ENCODE measurements at regions not wholly inside any gene's neighbourhood (a gene's known extent, or its start where the extent isn't known, plus 50 kb on each side); places are given as distances from the start of the nearest gene placed in this dataset.
"Not testable (repeated sequence)": the region's sequence is repeated elsewhere in the genome, so short reads cannot be mapped to it uniquely, and the experiment has no call there.

- no peak overlapping the region for H3K9ac ChIP-seq (ENCODE audit: low read length)
- H3K4me1 ChIP-seq (ENCODE audit: control insufficient read depth, low read depth, low read length): no peaks in the 10 kb centered on the region
- no peaks in the 10 kb centered on the region for H3K9me3 ChIP-seq (ENCODE audit: control insufficient read depth, low read depth, low read length)
- no peaks in the 10 kb centered on the region for H3K27me3 ChIP-seq (ENCODE audit: control insufficient read depth, insufficient read depth, low read length)
- H3K27ac ChIP-seq (ENCODE audit: low read length): no peak overlapping the region
- no peaks in the 10 kb centered on the region for H3K36me3 ChIP-seq (ENCODE audit: control insufficient read depth, low read depth, low read length)
- H3K4me3 ChIP-seq (ENCODE audit: low read length): no peak overlapping the region
Observed at GRCh38 chr21:32844653-32845436, 73.3 kb upstream of the PAXBP1 start.

GRCh38 chr21:32858628-32859027 lies 87.1 kb upstream of the PAXBP1 start:
- H3K9ac ChIP-seq (ENCODE audit: low read length): no peak overlapping the region
- H3K4me3 ChIP-seq (ENCODE audit: low read length): no peak overlapping the region
- H3K9me3 ChIP-seq (ENCODE audit: control insufficient read depth, low read depth, low read length): peaks cover 18% of the 10 kb centered on the region
- no peaks in the 10 kb centered on the region for H3K36me3 ChIP-seq (ENCODE audit: control insufficient read depth, low read depth, low read length)
- no peak overlapping the region for H3K27ac ChIP-seq (ENCODE audit: low read length)
- no peaks in the 10 kb centered on the region for H3K27me3 ChIP-seq (ENCODE audit: control insufficient read depth, insufficient read depth, low read length)
- no peaks in the 10 kb centered on the region for H3K4me1 ChIP-seq (ENCODE audit: control insufficient read depth, low read depth, low read length)

- H3K9ac ChIP-seq (ENCODE audit: low read length): no peak overlapping the region
- H3K9me3 ChIP-seq (ENCODE audit: control insufficient read depth, low read depth, low read length): peaks cover 9% of the 10 kb centered on the region
- H3K4me3 ChIP-seq (ENCODE audit: low read length): no peak overlapping the region
- no peaks in the 10 kb centered on the region for H3K27me3 ChIP-seq (ENCODE audit: control insufficient read depth, insufficient read depth, low read length)
- H3K36me3 ChIP-seq (ENCODE audit: control insufficient read depth, low read depth, low read length): no peaks in the 10 kb centered on the region
- H3K27ac ChIP-seq (ENCODE audit: low read length): no peak overlapping the region
- no peaks in the 10 kb centered on the region for H3K4me1 ChIP-seq (ENCODE audit: control insufficient read depth, low read depth, low read length)
Observed at GRCh38 chr21:32860399-32860798, 88.8 kb upstream of the PAXBP1 start.

GRCh38 chr21:32861866-32862265 lies 90.3 kb upstream of the PAXBP1 start:
- Histone ChIP-seq H3K9ac (ENCODE audit: low read length) (no peak overlapping the region), H3K4me3 (ENCODE audit: low read length) (no peak overlapping the region), H3K27ac (ENCODE audit: low read length) (no peak overlapping the region), H3K36me3 (ENCODE audit: control insufficient read depth, low read depth, low read length) (no peaks in the 10 kb centered on the region), H3K4me1 (ENCODE audit: control insufficient read depth, low read depth, low read length) (no peaks in the 10 kb centered on the region), H3K9me3 (ENCODE audit: control insufficient read depth, low read depth, low read length) (peaks cover 2% of the 10 kb centered on the region), H3K27me3 (ENCODE audit: control insufficient read depth, insufficient read depth, low read length) (no peaks in the 10 kb centered on the region)

GRCh38 chr21:32867597-32867996 lies 96.0 kb upstream of the PAXBP1 start:
- no peaks in the 10 kb centered on the region for H3K9me3 ChIP-seq (ENCODE audit: control insufficient read depth, low read depth, low read length)
- H3K4me1 ChIP-seq (ENCODE audit: control insufficient read depth, low read depth, low read length): no peaks in the 10 kb centered on the region
- H3K36me3 ChIP-seq (ENCODE audit: control insufficient read depth, low read depth, low read length): no peaks in the 10 kb centered on the region
- H3K4me3 ChIP-seq (ENCODE audit: low read length): no peak overlapping the region
- no peak overlapping the region for H3K9ac ChIP-seq (ENCODE audit: low read length)
- H3K27me3 ChIP-seq (ENCODE audit: control insufficient read depth, insufficient read depth, low read length): no peaks in the 10 kb centered on the region
- H3K27ac ChIP-seq (ENCODE audit: low read length): no peak overlapping the region

GRCh38 chr21:32868631-32869454 lies 97.3 kb upstream of the PAXBP1 start:
- H3K4me3 ChIP-seq (ENCODE audit: low read length): no peak overlapping the region
- no peaks in the 10 kb centered on the region for H3K27me3 ChIP-seq (ENCODE audit: control insufficient read depth, insufficient read depth, low read length)
- no peaks in the 10 kb centered on the region for H3K36me3 ChIP-seq (ENCODE audit: control insufficient read depth, low read depth, low read length)
- H3K9ac ChIP-seq (ENCODE audit: low read length): no peak overlapping the region
- no peak overlapping the region for H3K27ac ChIP-seq (ENCODE audit: low read length)
- no peaks in the 10 kb centered on the region for H3K4me1 ChIP-seq (ENCODE audit: control insufficient read depth, low read depth, low read length)
- no peaks in the 10 kb centered on the region for H3K9me3 ChIP-seq (ENCODE audit: control insufficient read depth, low read depth, low read length)

- H3K27me3 ChIP-seq (ENCODE audit: control insufficient read depth, insufficient read depth, low read length): no peaks in the 10 kb centered on the region
- no peak overlapping the region for H3K27ac ChIP-seq (ENCODE audit: low read length)
- no peaks in the 10 kb centered on the region for H3K4me1 ChIP-seq (ENCODE audit: control insufficient read depth, low read depth, low read length)
- H3K36me3 ChIP-seq (ENCODE audit: control insufficient read depth, low read depth, low read length): no peaks in the 10 kb centered on the region
- H3K9ac ChIP-seq (ENCODE audit: low read length): no peak overlapping the region
- no peaks in the 10 kb centered on the region for H3K9me3 ChIP-seq (ENCODE audit: control insufficient read depth, low read depth, low read length)
- no peak overlapping the region for H3K4me3 ChIP-seq (ENCODE audit: low read length)
Observed at GRCh38 chr21:32869459-32869858, 97.9 kb upstream of the PAXBP1 start.

- Histone ChIP-seq H3K4me3 (ENCODE audit: low read length) (no peak overlapping the region), H3K9me3 (ENCODE audit: control insufficient read depth, low read depth, low read length) (no peaks in the 10 kb centered on the region), H3K36me3 (ENCODE audit: control insufficient read depth, low read depth, low read length) (no peaks in the 10 kb centered on the region), H3K9ac (ENCODE audit: low read length) (no peak overlapping the region), H3K27ac (ENCODE audit: low read length) (no peak overlapping the region), H3K27me3 (ENCODE audit: control insufficient read depth, insufficient read depth, low read length) (no peaks in the 10 kb centered on the region), H3K4me1 (ENCODE audit: control insufficient read depth, low read depth, low read length) (no peaks in the 10 kb centered on the region)
Observed at GRCh38 chr21:32876426-32876825, 104.9 kb upstream of the PAXBP1 start.

- not testable (repeated sequence) for H3K36me3 ChIP-seq (ENCODE audit: control insufficient read depth, low read depth, low read length); H3K27me3 ChIP-seq (ENCODE audit: control insufficient read depth, insufficient read depth, low read length); H3K9me3 ChIP-seq (ENCODE audit: control insufficient read depth, low read depth, low read length)
Observed at GRCh38 chr21:32877888-32878287, 106.3 kb upstream of the PAXBP1 start.

GRCh38 chr21:32878661-32879060 lies 107.1 kb upstream of the PAXBP1 start:
- no peaks in the 10 kb centered on the region for H3K4me1 ChIP-seq (ENCODE audit: control insufficient read depth, low read depth, low read length)
- no peak overlapping the region for H3K27ac ChIP-seq (ENCODE audit: low read length)
- H3K9me3 ChIP-seq (ENCODE audit: control insufficient read depth, low read depth, low read length): no peaks in the 10 kb centered on the region
- H3K4me3 ChIP-seq (ENCODE audit: low read length): no peak overlapping the region
- no peaks in the 10 kb centered on the region for H3K27me3 ChIP-seq (ENCODE audit: control insufficient read depth, insufficient read depth, low read length)
- H3K9ac ChIP-seq (ENCODE audit: low read length): no peak overlapping the region
- no peaks in the 10 kb centered on the region for H3K36me3 ChIP-seq (ENCODE audit: control insufficient read depth, low read depth, low read length)

More at GRCh38 chr21:32877888-32878287, 106.3 kb upstream of the PAXBP1 start:
- H3K4me3 ChIP-seq (ENCODE audit: low read length); H3K4me1 ChIP-seq (ENCODE audit: control insufficient read depth, low read depth, low read length); H3K9ac ChIP-seq (ENCODE audit: low read length); H3K27ac ChIP-seq (ENCODE audit: low read length): not testable (repeated sequence)

GRCh38 chr21:32881458-32881857 lies 109.9 kb upstream of the PAXBP1 start:
- no peak overlapping the region for H3K9ac ChIP-seq (ENCODE audit: low read length)
- H3K36me3 ChIP-seq (ENCODE audit: control insufficient read depth, low read depth, low read length): no peaks in the 10 kb centered on the region
- no peaks in the 10 kb centered on the region for H3K27me3 ChIP-seq (ENCODE audit: control insufficient read depth, insufficient read depth, low read length)
- no peak overlapping the region for H3K4me3 ChIP-seq (ENCODE audit: low read length)
- no peaks in the 10 kb centered on the region for H3K9me3 ChIP-seq (ENCODE audit: control insufficient read depth, low read depth, low read length)
- H3K4me1 ChIP-seq (ENCODE audit: control insufficient read depth, low read depth, low read length): no peaks in the 10 kb centered on the region
- no peak overlapping the region for H3K27ac ChIP-seq (ENCODE audit: low read length)

- no peak overlapping the region for H3K27ac ChIP-seq (ENCODE audit: low read length)
- no peaks in the 10 kb centered on the region for H3K4me1 ChIP-seq (ENCODE audit: control insufficient read depth, low read depth, low read length)
- H3K4me3 ChIP-seq (ENCODE audit: low read length): no peak overlapping the region
- no peak overlapping the region for H3K9ac ChIP-seq (ENCODE audit: low read length)
- no peaks in the 10 kb centered on the region for H3K36me3 ChIP-seq (ENCODE audit: control insufficient read depth, low read depth, low read length)
- no peaks in the 10 kb centered on the region for H3K9me3 ChIP-seq (ENCODE audit: control insufficient read depth, low read depth, low read length)
- H3K27me3 ChIP-seq (ENCODE audit: control insufficient read depth, insufficient read depth, low read length): no peaks in the 10 kb centered on the region
Observed at GRCh38 chr21:32884062-32884461, 112.5 kb upstream of the PAXBP1 start.
